Small intestine (tissue), 7 donors: ENCODE measurements at regions not wholly inside any gene's neighbourhood (a gene's known extent, or its start where the extent isn't known, plus 50 kb on each side); places are given as distances from the start of the nearest gene placed in this dataset.

Experiments used
- DNase-seq, 2 donors: peaks; one replicate each; pipeline versions ENCODE4 v3.0.0 to v3.0.0-alpha.2; 2013
- FAIRE-seq: peaks from 2 replicates; lab custom pipeline; 2012; peaks lifted over from hg19 to GRCh38; lab: Jason Lieb, UNC
- H3K27ac ChIP-seq, 3 donors: one replicate each; pipeline ENCODE4 v1.5.1; 2013; ENCODE audit warnings: low read length in 2 of 3, mild to moderate bottlenecking in 2 of 3, control low read depth in 1 of 3, inconsistent platforms in 1 of 3, low read depth in 1 of 3, moderate library complexity in 1 of 3
- H3K27me3 ChIP-seq, 3 donors: one replicate each; pipeline ENCODE4 v1.6.1; 2013; ENCODE audit warnings: low read length in 3 of 3, inconsistent platforms in 1 of 3; ENCODE audit not compliant: control insufficient read depth in 3 of 3, insufficient read depth in 3 of 3
- H3K36me3 ChIP-seq, 3 donors: one replicate each; pipeline ENCODE4 v1.6.1; 2013; ENCODE audit warnings: low read length in 3 of 3, inconsistent platforms in 1 of 3, low read depth in 1 of 3, mild to moderate bottlenecking in 1 of 3, moderate library complexity in 1 of 3; ENCODE audit not compliant: control insufficient read depth in 3 of 3, insufficient read depth in 2 of 3
- H3K4me1 ChIP-seq, 3 donors: one replicate each; pipeline ENCODE4 v1.6.1; 2013; ENCODE audit warnings: low read length in 2 of 3, inconsistent platforms in 1 of 3, low read depth in 1 of 3, mild to moderate bottlenecking in 1 of 3, moderate library complexity in 1 of 3; ENCODE audit not compliant: control insufficient read depth in 3 of 3, insufficient read depth in 2 of 3
- H3K4me3 ChIP-seq, 3 donors: one replicate each; pipeline ENCODE4 v1.5.1; 2013; ENCODE audit warnings: low read length in 3 of 3, control low read depth in 1 of 3, inconsistent platforms in 1 of 3, low read depth in 1 of 3, mild to moderate bottlenecking in 1 of 3, moderate library complexity in 1 of 3
- H3K9me3 ChIP-seq, 2 donors: one replicate each; pipeline ENCODE4 v1.6.1; 2013; ENCODE audit warnings: low read depth in 1 of 2, low read length in 1 of 2; ENCODE audit not compliant: control insufficient read depth in 2 of 2, insufficient read depth in 1 of 2
- WGBS, 3 donors: extraction: QIAGEN DNeasy Blood & Tissue Kit; methylation state at CpG; one replicate each; pipeline ENCODE4 v1.1.7; 2013; 5-methylcytosine and 5-hydroxymethylcytosine counted together
- donor health status: healthy with polysubstance abuse.
- donor health status: control.
- donor health status: control.
- donor health status: Bipolar disorder and iron deficiency.
- donor health status: healthy.

DNA sequence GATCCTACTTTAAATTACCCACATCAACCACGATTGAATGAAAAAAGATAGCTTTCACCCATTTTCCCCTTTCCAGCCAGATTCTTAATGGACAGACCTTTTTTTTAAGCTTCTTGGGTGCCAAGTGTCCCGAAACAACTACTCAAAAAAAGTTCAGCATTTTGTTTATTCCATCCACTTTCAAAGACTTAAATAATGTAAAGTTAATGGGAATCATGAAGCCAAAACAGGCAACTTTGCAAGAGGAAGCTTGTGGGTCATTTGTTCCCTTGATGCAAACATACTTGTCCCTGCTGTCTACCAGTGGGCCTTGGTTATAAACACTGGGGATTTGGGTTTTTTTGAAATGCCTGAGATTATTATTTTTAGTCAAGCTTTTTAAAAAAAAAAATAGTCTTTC is 414.0 kb upstream of the PSMD7 start:
- FAIRE-seq, result no peak

DNA sequence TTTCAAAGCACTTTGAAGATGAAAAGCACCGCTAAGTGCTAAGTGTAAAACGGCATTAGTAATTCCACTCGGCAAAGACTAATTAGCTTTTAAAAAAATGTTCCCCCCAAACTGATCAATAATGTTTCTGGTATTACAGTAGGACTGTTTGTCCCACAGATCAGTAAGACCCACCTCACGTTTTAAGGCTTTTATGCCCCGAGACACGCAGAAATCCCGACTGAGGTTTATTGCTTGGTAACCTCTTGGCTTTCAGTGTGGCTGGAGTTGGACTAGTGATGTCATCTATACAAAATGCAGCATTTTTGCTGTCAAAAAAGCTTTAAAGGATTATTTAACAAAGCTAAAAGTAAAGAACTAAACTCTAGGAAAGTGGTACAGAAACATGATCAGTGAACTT is 414.6 kb upstream of the PSMD7 start:
- DNase-seq (no peak), FAIRE-seq (no peak)
- Histone ChIP-seq H3K27ac (no peak overlapping the region), H3K36me3 (no peaks in the 10 kb centered on the region), H3K4me1 (no peaks in the 10 kb centered on the region), H3K27me3 (peaks cover 0 to 7% (median 0%) of the 10 kb centered on the region in 3 donors), H3K4me3 (no peak overlapping the region), H3K9me3 (no peaks in the 10 kb centered on the region)
- 10 to 40% (median 32%) methylated on average over 7 of the region's 7 CpGs for WGBS, 3 donors

More for the DNA sequence above, 414.0 kb upstream of the PSMD7 start:
- DNase-seq, result no peak
- H3K27ac ChIP-seq, result no peak overlapping the region
- H3K36me3 ChIP-seq, result no peaks in the 10 kb centered on the region
- H3K4me3 ChIP-seq, result no peak overlapping the region
- H3K9me3 ChIP-seq, result no peaks in the 10 kb centered on the region
- WGBS, 3 donors, result 66 to 74% (median 66%) methylated on average over 2 of the region's 2 CpGs
- no peaks in the 10 kb centered on the region for H3K4me1 ChIP-seq
- H3K27me3 ChIP-seq, result peaks cover 0 to 7% (median 0%) of the 10 kb centered on the region in 3 donors

DNA sequence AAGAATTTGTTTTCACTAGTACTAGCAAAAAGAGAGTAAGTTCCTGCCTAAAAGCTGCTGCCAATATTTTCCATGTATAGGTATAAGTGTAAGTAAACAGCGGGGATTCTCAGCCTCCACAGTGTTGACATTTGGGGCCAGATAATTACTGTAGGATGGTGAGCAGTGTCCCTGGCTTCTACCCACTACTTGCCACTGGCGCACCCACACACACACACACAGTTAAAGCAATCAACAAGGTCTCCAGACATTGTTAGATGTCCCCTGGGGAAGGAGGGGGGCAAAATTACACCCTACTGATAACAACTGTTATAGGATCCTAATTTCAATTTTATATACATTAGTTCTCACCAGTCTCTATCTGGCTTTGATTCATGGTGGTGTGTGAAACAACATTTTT is 417.0 kb upstream of the PSMD7 start:
- no peak for FAIRE-seq
- Histone ChIP-seq H3K4me1 (no peaks in the 10 kb centered on the region), H3K9me3 (no peaks in the 10 kb centered on the region), H3K27ac (no peak overlapping the region), H3K4me3 (no peak overlapping the region), H3K27me3 (peaks cover 0 to 6% (median 0%) of the 10 kb centered on the region in 3 donors), H3K36me3 (no peaks in the 10 kb centered on the region)
- no peak for DNase-seq
- whole genome bisulfite sequencing, 3 donors, result 80 to 94% (median 83%) methylated on average over 2 of the region's 2 CpGs

DNA sequence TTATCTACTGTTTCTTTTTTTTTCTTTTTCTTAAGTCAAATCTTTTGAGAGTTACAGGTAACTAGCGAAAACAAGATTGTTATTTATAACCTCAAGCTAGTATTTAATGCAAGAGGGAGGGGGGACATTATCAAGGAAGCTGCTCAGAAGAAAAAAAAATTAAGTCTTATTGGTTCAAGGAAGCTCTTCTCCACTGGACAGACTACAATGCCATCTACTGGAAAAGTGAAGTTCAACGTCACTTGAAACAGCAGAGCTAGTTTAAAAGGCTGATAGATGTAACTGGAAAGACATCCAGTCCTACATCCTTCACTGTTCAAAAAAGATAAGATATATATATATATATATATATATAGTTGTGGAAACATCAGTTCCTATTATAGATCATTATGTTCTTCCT is 418.0 kb upstream of the PSMD7 start:
- Histone ChIP-seq H3K27ac (no peak overlapping the region), H3K36me3 (no peaks in the 10 kb centered on the region), H3K4me3 (no peak overlapping the region), H3K9me3 (no peaks in the 10 kb centered on the region), H3K4me1 (no peaks in the 10 kb centered on the region), H3K27me3 (peaks cover 0 to 6% (median 0%) of the 10 kb centered on the region in 3 donors)
- DNase-seq (peak; percentile 53 to 68), FAIRE-seq (no peak)
- 4 to 22% (median 12%) methylated on average over 2 of the region's 2 CpGs for WGBS, 3 donors

DNA sequence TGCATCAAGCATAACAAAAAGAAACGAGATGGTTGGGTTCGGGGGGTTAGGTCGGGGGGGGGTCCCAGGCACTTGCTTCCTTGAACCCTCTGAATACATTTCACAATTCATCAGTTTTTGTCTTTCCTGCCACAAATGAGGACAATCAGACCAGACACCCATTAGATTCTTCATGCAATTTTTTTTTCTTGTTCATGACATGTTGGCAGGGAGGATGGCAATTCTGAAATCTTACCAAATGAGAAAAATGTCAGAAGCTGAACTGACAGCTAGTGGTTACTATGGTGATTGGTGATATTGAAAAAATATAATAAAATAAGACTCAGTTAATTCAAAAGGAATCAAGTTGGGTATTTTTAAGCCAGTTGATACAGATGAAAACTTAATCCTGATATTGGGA is 419.5 kb upstream of the PSMD7 start:
- WGBS, 3 donors, result 42 to 63% (median 43%) methylated on average over 3 of the region's 3 CpGs
- DNase-seq (no peak), FAIRE-seq (no peak)
- Histone ChIP-seq H3K4me3 (no peak overlapping the region), H3K4me1 (no peaks in the 10 kb centered on the region), H3K27me3 (peaks cover 0 to 6% (median 0%) of the 10 kb centered on the region in 3 donors), H3K36me3 (no peaks in the 10 kb centered on the region), H3K9me3 (no peaks in the 10 kb centered on the region), H3K27ac (no peak overlapping the region)

DNA sequence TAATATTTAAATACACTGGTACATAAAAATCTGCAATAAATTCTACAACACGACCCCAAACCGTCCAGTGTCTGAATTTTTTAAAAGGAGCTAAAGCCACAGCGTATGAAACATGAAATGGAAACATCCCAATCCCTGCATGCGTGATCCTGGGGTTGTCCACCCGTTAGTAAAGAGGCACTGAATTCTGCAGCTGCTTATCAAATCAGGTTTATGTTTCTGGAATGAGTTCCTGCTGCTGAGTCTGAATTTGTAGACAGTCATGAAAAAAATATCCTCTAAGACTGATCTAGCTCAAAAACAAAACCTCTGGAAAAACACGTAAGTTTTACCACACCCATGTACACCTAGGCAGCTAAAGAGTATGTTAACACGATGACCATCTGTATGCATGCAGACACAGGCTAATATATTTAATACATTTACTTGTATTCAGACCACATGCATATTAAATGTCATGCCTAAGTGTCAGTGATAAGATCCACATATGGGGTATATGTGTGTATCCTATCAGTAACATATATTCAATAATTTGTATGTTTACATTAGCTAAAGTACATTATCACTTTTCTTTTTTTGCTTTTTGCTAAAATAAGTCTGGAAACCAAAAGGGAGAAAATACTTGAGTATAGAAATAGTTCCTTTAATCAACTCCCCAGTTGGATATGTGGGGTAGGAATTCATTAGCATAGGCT is 420.5 kb upstream of the PSMD7 start:
- DNase-seq, result no peak
- Histone ChIP-seq H3K4me3 (no peak overlapping the region), H3K27me3 (peaks cover 0 to 4% (median 0%) of the 10 kb centered on the region in 3 donors), H3K36me3 (no peaks in the 10 kb centered on the region), H3K4me1 (no peaks in the 10 kb centered on the region), H3K9me3 (no peaks in the 10 kb centered on the region), H3K27ac (no peak overlapping the region)
- 71 to 81% (median 74%) methylated on average over 7 of the region's 7 CpGs for WGBS, 3 donors
- FAIRE-seq, result no peak

DNA sequence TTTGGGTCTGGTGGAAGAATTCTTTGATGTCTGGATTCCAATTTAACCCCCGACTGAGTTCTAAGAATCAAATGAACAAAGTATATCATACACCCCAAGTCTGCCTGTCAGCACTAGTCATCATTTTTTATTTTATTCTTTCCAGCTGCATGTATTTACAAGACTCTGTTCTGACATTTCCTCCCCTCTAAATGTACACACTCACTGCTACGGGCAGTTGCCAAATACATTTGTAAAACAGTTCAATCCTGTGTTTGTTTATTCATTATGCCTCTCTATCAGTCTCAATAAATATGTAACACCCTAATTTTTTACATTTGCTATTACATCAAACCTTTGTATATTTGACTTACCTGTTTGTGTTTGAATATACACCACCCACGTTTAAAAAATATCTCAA is 422.3 kb upstream of the PSMD7 start:
- no peaks in the 10 kb centered on the region for H3K4me1 ChIP-seq
- FAIRE-seq (no peak), DNase-seq (no peak)
- no peaks in the 10 kb centered on the region for H3K36me3 ChIP-seq
- WGBS, 3 donors, result 48 to 50% (median 50%) methylated on average over 3 of the region's 3 CpGs
- no peak overlapping the region for H3K4me3 ChIP-seq
- H3K27ac ChIP-seq, result no peak overlapping the region
- H3K27me3 ChIP-seq, result peaks cover 0 to 2% (median 0%) of the 10 kb centered on the region in 3 donors
- no peaks in the 10 kb centered on the region for H3K9me3 ChIP-seq

DNA sequence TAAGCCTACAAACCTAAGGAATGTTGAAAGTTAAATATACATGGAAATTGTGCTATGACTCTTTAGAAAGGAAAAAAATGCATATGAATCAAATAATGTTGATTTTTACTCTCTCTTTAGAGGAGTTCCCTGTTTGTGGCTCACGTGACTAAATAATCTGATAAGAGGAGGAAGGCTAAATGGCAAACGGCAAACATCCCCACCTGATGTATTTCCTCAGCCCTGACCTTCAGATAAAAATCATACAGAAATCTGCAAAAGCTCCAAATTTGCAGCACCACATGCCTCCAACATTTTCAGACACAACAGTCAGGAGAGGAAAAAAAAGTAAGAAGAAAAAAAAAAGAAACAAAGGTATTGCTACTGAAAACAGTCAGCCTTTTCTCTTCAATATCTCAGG is 423.0 kb upstream of the PSMD7 start:
- WGBS, 3 donors, result 0 to 11% (median 4%) methylated on average over 2 of the region's 2 CpGs
- Histone ChIP-seq H3K36me3 (no peaks in the 10 kb centered on the region), H3K4me1 (no peaks in the 10 kb centered on the region), H3K27ac (no peak overlapping the region), H3K4me3 (no peak overlapping the region), H3K27me3 (peaks cover 0 to 2% (median 0%) of the 10 kb centered on the region in 3 donors), H3K9me3 (no peaks in the 10 kb centered on the region)
- DNase-seq (no peak), FAIRE-seq (no peak)

DNA sequence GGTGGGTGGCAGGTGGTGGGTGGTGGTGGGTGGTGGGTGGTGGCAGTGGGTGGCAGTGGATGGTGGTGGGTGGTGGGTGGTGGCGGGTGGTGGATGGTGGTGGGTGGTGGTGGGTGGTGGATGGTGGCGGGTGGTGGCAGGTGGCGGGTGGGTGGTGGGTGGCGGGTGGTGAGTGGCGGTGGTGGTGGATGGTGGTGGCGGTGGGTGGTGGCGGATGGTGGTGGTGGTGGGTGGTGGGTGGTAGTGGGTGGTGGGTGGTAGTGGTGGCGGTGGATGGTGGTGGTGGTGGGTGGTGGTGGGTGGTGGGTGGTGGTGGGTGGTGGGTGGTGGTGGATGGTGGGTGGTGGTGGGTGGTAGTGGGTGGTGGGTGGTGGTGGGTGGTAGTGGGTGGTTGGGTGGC is 423.8 kb upstream of the PSMD7 start:
- Histone ChIP-seq H3K9me3 (no peaks in the 10 kb centered on the region), H3K27ac (no peak overlapping the region), H3K27me3 (peaks cover 0 to 2% (median 0%) of the 10 kb centered on the region in 3 donors), H3K4me1 (no peaks in the 10 kb centered on the region), H3K36me3 (no peaks in the 10 kb centered on the region), H3K4me3 (no peak overlapping the region)
- DNase-seq (no peak), FAIRE-seq (no peak)
- 80% methylated on average over 1 of the region's 8 CpGs; no CpG with 5 or more reads in 2 of the 3 donors for WGBS, 3 donors
